Medulla oblongata (tissue), 1 donor: ENCODE measurements at regions not wholly inside any gene's neighbourhood (a gene's known extent, or its start where the extent isn't known, plus 50 kb on each side); places are given as distances from the start of the nearest gene placed in this dataset.

Source experiments
- DNase-seq: peaks from one replicate; pipeline ENCODE4 v3.0.0-alpha.2; 2015; ENCODE audit errors: extremely low spot score

DNA sequence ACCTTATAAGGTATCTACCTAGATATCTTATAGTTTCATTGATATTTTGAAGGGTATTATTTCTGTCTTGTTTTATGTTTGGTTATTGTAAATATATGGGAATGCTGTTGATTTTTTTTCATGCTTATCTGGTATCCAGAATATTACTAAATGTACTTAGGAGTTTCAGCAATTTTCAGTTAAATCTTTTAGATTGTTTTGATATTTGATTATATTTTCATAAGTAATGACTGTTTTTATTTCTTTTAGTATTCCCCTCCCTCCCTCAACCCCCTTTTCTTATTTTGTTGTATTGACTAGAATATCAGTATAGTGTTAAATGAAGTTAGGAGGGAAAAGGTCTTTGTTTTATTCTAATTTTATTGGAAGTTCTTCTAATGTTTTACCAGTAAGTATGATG is 344.4 kb upstream of the PROX1 start:
- DNase-seq: no peak

DNA sequence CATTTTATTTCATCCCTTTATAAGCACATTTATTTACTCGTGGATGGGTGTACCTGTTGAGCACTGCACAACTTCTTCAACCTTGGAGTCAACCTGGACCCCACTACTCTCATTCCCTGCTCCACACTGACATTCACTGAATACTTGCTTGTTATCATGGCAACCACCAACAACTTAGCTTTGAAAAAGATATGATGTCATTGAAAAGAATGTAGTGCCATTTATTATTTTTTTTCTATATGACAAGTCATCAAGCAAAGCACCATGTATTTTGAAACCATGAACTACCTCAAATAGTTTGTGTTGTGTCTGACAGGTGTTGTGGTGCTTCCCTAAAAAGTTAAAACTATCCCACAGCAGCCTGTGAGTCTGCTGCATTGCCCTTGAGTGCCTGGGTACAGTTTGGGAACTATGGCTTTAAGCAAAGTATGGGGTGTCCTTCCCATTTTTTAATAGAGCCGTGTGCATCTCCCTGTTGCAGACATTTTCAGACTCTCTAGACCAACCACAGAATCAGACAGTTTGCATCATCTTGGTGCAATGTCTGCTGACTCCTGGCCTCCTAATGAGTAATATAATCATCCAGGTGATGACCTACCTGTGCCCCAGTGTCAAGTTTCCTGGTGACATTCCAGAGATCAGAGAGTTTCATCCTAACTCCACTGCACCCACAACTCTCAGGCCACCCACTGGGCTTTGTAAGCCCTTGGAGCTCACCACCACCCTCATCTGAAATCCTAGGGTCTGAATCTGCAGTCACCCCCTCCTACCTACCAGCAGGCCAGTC is 339.7 kb upstream of the PROX1 start:
- no peak for DNase-seq

- DNase-seq: no peak
These were observed 338.4 kb upstream of the PROX1 start for GRCh38 chr1:213649373-213649772.

DNA sequence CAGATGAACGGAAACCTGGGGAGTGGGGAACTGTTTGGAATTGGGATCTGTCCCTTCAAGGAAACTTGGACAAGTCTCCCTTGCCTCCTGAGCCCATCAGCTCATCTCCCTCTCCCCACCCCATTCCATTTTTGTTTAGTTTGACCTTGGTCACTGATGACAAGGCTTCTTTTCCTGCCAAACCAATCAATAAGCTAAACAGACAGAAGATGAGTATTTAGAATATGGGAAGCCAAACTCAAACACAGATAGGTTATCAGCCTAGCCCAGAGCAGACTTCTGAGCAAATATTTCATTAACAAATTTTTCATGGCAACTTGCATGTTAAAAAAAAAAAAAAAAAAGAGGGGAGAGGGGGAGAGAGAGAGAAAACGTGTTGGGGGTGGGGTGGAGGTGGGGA is 337.2 kb upstream of the PROX1 start:
- no peak for DNase-seq

- no peak for DNase-seq
These were observed 336.7 kb upstream of the PROX1 start for GRCh38 chr1:213651077-213651476.

- no peak for DNase-seq
These were observed 335.7 kb upstream of the PROX1 start for GRCh38 chr1:213652109-213652508.

DNA sequence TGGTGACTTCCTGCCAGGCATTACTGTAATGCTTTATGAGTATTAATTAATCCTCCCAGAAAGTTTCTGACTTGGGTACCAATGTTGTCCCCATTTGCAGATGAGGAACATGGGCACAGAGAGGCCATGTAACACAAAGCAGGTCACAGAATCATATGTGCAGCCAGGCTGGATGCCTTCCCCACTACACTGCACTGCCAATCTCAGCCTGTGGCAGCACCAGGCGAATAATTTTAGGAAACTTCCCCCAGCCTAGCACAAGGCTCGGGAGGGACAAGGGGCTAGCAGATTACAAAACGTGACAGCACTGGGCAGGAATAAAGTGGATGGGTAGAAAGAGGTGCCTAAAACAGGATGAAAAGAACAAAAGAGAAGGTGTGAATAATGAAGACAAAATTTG is 331.7 kb upstream of the PROX1 start:
- DNase-seq: no peak

- DNase-seq: no peak
These were observed 331.3 kb upstream of the PROX1 start for GRCh38 chr1:213656503-213656902.

- no peak for DNase-seq
These were observed 330.8 kb upstream of the PROX1 start for GRCh38 chr1:213657013-213657412.

DNA sequence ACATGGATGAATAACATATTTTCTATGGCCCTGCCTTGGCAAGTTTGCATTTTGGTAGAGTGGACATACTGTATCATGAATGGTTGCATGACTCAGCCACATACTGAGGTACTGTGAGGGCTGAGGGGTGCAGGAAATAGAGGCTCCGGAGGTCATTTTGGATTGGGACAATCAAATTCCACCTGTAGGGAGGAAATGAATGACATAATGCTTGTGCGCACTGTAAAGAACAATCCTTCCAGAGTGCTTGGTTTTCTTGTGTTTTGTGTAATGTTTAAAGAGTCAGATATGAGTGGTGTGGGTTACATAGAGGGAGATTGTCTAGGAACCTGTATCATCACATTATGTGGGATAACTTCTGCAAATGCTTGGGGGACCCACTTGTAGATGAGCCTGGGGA is 329.9 kb upstream of the PROX1 start:
- DNase-seq: no peak

- no peak for DNase-seq
These were observed 329.3 kb upstream of the PROX1 start for GRCh38 chr1:213658457-213658856.

GRCh38 chr1:213659580-213660547 is 327.9 kb upstream of the PROX1 start:
- DNase-seq: no peak

GRCh38 chr1:213661302-213661701 is 326.5 kb upstream of the PROX1 start:
- no peak for DNase-seq

DNA sequence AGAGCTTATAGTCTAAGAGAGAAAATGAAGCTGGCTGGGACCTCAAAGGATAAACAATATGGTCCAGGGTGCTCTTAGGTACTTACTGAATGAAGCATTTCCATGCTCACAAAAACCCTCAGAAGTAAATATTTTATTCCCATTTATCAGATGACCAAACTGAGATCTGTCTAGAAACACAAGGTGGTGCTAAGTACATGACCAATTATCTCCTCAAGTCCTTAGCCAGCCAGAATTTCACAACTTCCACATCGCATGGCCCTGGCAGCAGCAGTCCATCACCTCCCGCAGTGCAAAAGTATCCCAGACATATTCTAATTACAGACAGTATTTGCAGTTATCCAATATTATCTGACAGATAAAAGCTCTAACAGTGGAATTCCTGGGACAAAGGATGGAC is 321.7 kb upstream of the PROX1 start:
- no peak for DNase-seq

GRCh38 chr1:213666922-213667321 is 320.9 kb upstream of the PROX1 start:
- no peak for DNase-seq

- no peak for DNase-seq
These were observed 318.3 kb upstream of the PROX1 start for GRCh38 chr1:213669512-213669911.

GRCh38 chr1:213669964-213670691 is 317.6 kb upstream of the PROX1 start:
- DNase-seq: no peak

DNA sequence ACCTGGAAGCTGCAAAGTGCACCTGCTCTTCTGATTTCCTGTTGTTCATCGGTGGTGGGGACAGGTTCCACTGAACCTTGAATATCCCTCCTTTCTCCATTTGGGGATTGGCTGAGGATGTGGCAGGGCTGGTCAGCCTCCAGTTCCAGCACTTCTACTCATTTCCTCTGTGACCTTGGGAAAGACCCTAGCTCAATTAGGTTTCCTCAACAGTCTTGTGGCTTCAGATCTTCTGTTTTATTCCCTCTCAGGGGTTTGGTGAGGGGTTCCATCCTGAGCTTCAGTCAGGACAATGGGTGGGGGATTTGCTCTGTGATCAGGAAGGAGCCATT is 317.1 kb upstream of the PROX1 start:
- DNase-seq: no peak

GRCh38 chr1:213675043-213675442 is 312.7 kb upstream of the PROX1 start:
- no peak for DNase-seq

- DNase-seq: no peak
These were observed 311.0 kb upstream of the PROX1 start for GRCh38 chr1:213676736-213677135.

DNA sequence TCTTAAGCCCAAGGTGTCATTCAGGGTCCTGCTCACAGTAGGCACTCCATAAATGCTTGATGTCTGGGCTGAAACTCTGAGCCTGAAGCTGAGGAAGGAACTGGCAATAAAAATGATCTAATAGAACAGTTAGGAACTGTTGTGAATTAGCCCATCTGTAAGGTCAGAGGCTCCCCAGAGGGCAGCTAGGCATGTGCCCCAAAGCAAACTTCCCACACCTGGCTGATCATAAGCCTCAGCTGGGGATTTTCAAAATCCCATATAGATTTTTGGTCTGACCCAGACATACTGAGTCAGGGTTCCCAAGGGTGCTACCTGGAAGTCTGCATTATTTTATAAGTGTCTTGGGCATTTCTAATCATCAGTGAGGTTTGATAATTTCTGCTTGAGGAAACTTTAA is 309.4 kb upstream of the PROX1 start:
- no peak for DNase-seq

- no peak for DNase-seq
These were observed 309.0 kb upstream of the PROX1 start for GRCh38 chr1:213678753-213679152.
